ENCODE measurements at regions not wholly inside any gene's neighbourhood (a gene's known extent, or its start where the extent isn't known, plus 50 kb on each side); places are given as distances from the start of the nearest gene placed in this dataset.

GRCh38 chr2:2566396-2567323 is 235.6 kb upstream of the MYT1L start:
- no peak for DNase-seq (ENCODE audit: low spot score)
- TF ChIP-seq CTCF (IDR thresholded peaks at IDR 0.05; ENCODE audit: extremely low read depth, missing control alignments): no peak

DNA sequence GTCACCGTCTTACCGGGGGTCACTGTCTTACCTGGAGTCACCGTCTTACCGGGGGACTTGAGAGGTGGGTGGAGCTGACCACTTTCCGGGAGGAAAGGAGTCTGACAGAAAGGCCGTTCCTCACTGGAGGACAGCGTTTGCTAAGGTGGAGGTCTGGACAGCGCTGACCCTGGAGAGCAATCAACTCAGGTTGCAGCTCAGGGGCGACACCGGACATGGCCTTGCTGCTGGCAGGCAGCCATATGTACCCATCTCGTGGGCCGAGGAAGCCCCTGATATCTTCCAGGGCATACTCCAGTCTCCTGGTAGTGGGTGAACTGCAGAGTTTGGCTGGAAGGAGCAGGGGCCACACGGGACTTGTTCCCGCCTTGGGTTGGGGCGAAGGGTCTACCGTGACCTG is 234.6 kb upstream of the MYT1L start:
- no peak for TF ChIP-seq CTCF (IDR thresholded peaks at IDR 0.05; ENCODE audit: extremely low read depth, missing control alignments)
- DNase-seq (ENCODE audit: low spot score): no peak

DNA sequence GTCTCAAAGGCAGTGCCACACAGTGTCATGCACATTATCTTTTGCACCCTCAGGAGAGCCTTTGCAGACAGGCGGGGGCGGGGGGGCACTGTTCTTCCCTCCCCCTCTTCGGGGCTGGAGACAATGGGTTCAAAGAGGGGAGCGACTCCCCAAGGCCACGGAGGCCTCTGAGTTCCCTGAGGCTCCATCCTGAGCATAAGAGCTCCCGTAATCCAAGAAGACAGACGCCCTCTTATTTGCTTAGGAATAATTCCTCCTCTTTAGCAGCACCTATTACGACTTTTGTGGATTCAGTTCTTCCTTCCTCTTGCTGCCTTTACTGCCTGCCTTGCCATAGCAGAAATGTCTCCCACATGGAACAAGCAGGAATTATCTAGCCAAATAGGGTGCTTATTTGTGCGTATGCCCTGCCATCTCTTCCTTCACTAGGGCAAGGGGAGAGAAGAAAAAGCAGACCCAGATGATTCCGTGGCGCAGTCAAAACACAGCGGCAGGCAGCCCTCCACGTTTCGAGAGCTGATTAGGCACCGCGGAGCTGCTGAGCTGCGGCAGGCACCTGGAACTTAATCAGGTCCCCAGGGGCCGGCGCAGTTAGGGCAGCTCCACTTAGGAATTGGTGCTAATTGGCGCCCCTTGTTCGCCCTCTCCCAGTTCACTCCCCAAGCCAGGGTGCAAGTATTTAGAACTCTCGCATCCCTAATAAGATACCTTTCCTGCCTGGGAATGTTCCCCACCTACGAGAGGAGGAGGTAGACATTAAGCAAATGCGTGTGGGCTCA is 233.4 kb upstream of the MYT1L start:
- no peak for DNase-seq (ENCODE audit: low spot score)
- no peak for TF ChIP-seq CTCF (IDR thresholded peaks at IDR 0.05; ENCODE audit: extremely low read depth, missing control alignments)

- DNase-seq (ENCODE audit: low spot score): no peak
- TF ChIP-seq CTCF (IDR thresholded peaks at IDR 0.05; ENCODE audit: extremely low read depth, missing control alignments): no peak
Observed at GRCh38 chr2:2563309-2563860, 232.3 kb upstream of the MYT1L start.

DNA sequence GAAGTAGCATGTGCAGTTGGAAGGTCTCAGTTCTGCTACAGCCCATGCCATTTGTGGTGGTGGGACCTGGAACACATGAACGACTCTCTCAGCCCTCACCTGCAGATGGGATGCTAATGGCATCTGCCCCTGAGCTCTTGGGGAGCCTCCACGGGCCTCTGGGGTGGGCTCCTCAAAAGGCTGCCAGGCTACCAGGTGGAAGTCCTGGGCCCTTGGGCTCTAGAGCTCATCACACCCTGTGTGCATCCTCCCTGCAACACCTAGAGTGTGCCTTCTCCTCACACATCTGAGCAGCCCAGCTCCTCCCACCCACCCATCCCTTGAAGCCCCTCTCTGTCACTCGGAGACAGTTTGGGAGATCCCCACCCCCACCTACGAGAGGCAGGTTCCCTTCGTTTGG is 231.8 kb upstream of the MYT1L start:
- no peak for TF ChIP-seq CTCF (IDR thresholded peaks at IDR 0.05; ENCODE audit: extremely low read depth, missing control alignments)
- DNase-seq (ENCODE audit: low spot score): no peak

- no peak for TF ChIP-seq CTCF (IDR thresholded peaks at IDR 0.05; ENCODE audit: extremely low read depth, missing control alignments)
- no peak for DNase-seq (ENCODE audit: low spot score)
Observed at GRCh38 chr2:2561346-2562095, 230.4 kb upstream of the MYT1L start.
